ENCODE measurements at regions not wholly inside any gene's neighbourhood (a gene's known extent, or its start where the extent isn't known, plus 50 kb on each side); places are given as distances from the start of the nearest gene placed in this dataset.

DNA sequence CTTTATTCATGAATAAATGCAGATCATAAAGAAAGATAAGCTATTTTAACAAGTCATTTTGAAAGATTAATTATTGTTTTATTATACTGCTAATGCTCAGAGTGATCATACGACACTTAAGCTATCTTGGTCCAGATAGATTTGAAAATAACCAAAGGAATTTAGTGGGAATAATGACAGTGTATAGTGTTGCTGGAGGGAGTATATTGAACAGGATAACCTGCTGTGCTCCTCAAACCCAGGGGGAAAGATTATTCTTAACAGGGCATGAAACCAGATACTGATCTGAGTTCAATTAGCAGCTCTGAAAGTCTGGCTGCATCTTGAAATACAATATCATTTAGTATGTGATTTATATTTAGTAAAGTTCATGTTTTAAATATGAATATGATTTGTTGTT is 216.3 kb upstream of the ITGA4 start:
- no peak for TF ChIP-seq EZH2 (IDR thresholded peaks at IDR 0.05; ENCODE audit: borderline replicate concordance, low read depth, low read length, severe bottlenecking)
- TF ChIP-seq CTCF (IDR thresholded peaks at IDR 0.05; ENCODE audit: borderline replicate concordance, extremely low read depth, low read length, poor library complexity, severe bottlenecking) = no peak
- Histone ChIP-seq H3K36me3 (ENCODE audit: insufficient read depth, low read length) (no peaks in the 10 kb centered on the region), H3K27ac (ENCODE audit: low read length) (no peak overlapping the region), H3K4me1 (ENCODE audit: insufficient read depth, low read length) (peaks cover 17% of the 10 kb centered on the region), H3K4me3 (ENCODE audit: low read depth in 1 of 2, low read length in 2 of 2) (no peak overlapping the region), H3K79me2 (ENCODE audit: insufficient read depth, low read length) (no peaks in the 10 kb centered on the region), H3K9me3 (ENCODE audit: insufficient read depth, low read length, severe bottlenecking) (no peaks in the 10 kb centered on the region), H4K20me1 (ENCODE audit: insufficient read depth, low read length) (no peaks in the 10 kb centered on the region), H3K9ac (ENCODE audit: low read depth, low read length) (no peak overlapping the region), H3K4me2 (ENCODE audit: insufficient read depth, low read length) (no peak overlapping the region), H2AFZ (ENCODE audit: low read depth, low read length) (no peak overlapping the region), H3K27me3 (ENCODE audit: insufficient read depth, low read length, poor library complexity) (no peaks in the 10 kb centered on the region)
- DNase-seq (no peak), ATAC-seq (ENCODE audit: insufficient read depth, low read depth) (no peak)

DNA sequence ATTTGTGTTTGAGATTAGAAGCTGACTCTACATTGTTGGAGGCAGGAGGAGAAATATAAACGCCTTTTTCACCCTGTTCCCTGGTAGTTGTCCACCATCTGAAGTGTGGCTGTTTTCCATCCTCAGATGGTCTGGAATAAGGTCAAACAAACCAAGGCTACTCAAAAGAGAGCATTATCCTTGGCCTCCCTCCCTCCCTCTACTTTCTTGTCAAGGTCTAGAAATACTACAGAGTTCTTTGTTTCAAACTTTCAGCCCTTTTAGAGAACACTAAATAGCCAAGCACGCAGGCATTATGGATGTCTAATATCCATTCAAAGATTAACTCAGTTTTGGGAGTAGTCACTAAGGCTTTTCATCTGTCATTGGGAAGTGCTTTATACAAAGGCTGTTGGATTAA is 215.8 kb upstream of the ITGA4 start:
- H2AFZ ChIP-seq (ENCODE audit: low read depth, low read length) = no peak overlapping the region
- DNase-seq = no peak
- no peaks in the 10 kb centered on the region for H3K79me2 ChIP-seq (ENCODE audit: insufficient read depth, low read length)
- no peaks in the 10 kb centered on the region for H3K36me3 ChIP-seq (ENCODE audit: insufficient read depth, low read length)
- H3K9me3 ChIP-seq (ENCODE audit: insufficient read depth, low read length, severe bottlenecking) = no peaks in the 10 kb centered on the region
- peaks cover 17% of the 10 kb centered on the region for H3K4me1 ChIP-seq (ENCODE audit: insufficient read depth, low read length)
- H3K27me3 ChIP-seq (ENCODE audit: insufficient read depth, low read length, poor library complexity) = no peaks in the 10 kb centered on the region
- peak overlapping the region; percentile 29; the same call in 1 of the 2 replicates for H3K27ac ChIP-seq (ENCODE audit: low read length)
- TF ChIP-seq CTCF (IDR thresholded peaks at IDR 0.05; ENCODE audit: borderline replicate concordance, extremely low read depth, low read length, poor library complexity, severe bottlenecking) = no peak
- no peak for TF ChIP-seq EZH2 (IDR thresholded peaks at IDR 0.05; ENCODE audit: borderline replicate concordance, low read depth, low read length, severe bottlenecking)
- no peak overlapping the region for H3K9ac ChIP-seq (ENCODE audit: low read depth, low read length)
- no peak overlapping the region for H3K4me3 ChIP-seq (ENCODE audit: low read depth in 1 of 2, low read length in 2 of 2)
- peak; percentile 50; the same call in 1 of the 3 replicates for ATAC-seq (ENCODE audit: insufficient read depth, low read depth)
- H3K4me2 ChIP-seq (ENCODE audit: insufficient read depth, low read length) = no peak overlapping the region
- H4K20me1 ChIP-seq (ENCODE audit: insufficient read depth, low read length) = no peaks in the 10 kb centered on the region

DNA sequence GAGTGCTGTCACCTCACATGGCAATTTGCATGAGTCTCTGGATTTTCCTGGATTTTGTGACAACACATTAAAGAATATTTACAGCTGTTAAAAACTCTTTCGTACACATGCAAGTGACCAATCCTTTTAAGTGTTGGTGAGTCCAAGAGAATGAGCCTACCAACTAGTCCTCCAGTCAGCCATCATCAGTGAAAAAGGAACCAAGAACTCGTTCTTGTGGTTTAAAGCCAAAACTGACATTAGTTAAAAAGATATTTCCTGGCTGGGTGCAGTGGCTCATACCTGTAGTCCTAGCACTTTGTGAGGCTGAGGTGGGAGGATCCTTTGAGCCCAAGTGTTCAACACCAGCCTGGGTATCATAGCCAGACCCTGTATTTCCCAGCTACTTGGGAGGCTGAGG is 215.4 kb upstream of the ITGA4 start:
- H3K79me2 ChIP-seq (ENCODE audit: insufficient read depth, low read length) = no peaks in the 10 kb centered on the region
- no peaks in the 10 kb centered on the region for H4K20me1 ChIP-seq (ENCODE audit: insufficient read depth, low read length)
- no peak overlapping the region for H3K4me2 ChIP-seq (ENCODE audit: insufficient read depth, low read length)
- H3K27ac ChIP-seq (ENCODE audit: low read length) = 0 out of 2 replicates have a peak overlapping the region, but pooled peaks have one; percentile 6
- TF ChIP-seq EZH2 (IDR thresholded peaks at IDR 0.05; ENCODE audit: borderline replicate concordance, low read depth, low read length, severe bottlenecking) (no peak), CTCF (IDR thresholded peaks at IDR 0.05; ENCODE audit: borderline replicate concordance, extremely low read depth, low read length, poor library complexity, severe bottlenecking) (no peak)
- no peaks in the 10 kb centered on the region for H3K27me3 ChIP-seq (ENCODE audit: insufficient read depth, low read length, poor library complexity)
- H2AFZ ChIP-seq (ENCODE audit: low read depth, low read length) = no peak overlapping the region
- no peaks in the 10 kb centered on the region for H3K36me3 ChIP-seq (ENCODE audit: insufficient read depth, low read length)
- peak; percentile 36; the same call in 1 of the 3 replicates for ATAC-seq (ENCODE audit: insufficient read depth, low read depth)
- no peak overlapping the region for H3K4me3 ChIP-seq (ENCODE audit: low read depth in 1 of 2, low read length in 2 of 2)
- no peak for DNase-seq
- H3K9me3 ChIP-seq (ENCODE audit: insufficient read depth, low read length, severe bottlenecking) = no peaks in the 10 kb centered on the region
- H3K4me1 ChIP-seq (ENCODE audit: insufficient read depth, low read length) = peaks cover 17% of the 10 kb centered on the region
- H3K9ac ChIP-seq (ENCODE audit: low read depth, low read length) = no peak overlapping the region

- Histone ChIP-seq H3K36me3 (ENCODE audit: insufficient read depth, low read length) (no peaks in the 10 kb centered on the region), H3K9ac (ENCODE audit: low read depth, low read length) (no peak overlapping the region), H3K27me3 (ENCODE audit: insufficient read depth, low read length, poor library complexity) (no peaks in the 10 kb centered on the region), H3K4me1 (ENCODE audit: insufficient read depth, low read length) (peaks cover 17% of the 10 kb centered on the region), H3K4me2 (ENCODE audit: insufficient read depth, low read length) (no peak overlapping the region), H3K4me3 (ENCODE audit: low read depth in 1 of 2, low read length in 2 of 2) (no peak overlapping the region), H2AFZ (ENCODE audit: low read depth, low read length) (no peak overlapping the region), H3K9me3 (ENCODE audit: insufficient read depth, low read length, severe bottlenecking) (no peaks in the 10 kb centered on the region), H4K20me1 (ENCODE audit: insufficient read depth, low read length) (no peaks in the 10 kb centered on the region), H3K79me2 (ENCODE audit: insufficient read depth, low read length) (no peaks in the 10 kb centered on the region), H3K27ac (ENCODE audit: low read length) (no peak overlapping the region)
- TF ChIP-seq EZH2 (IDR thresholded peaks at IDR 0.05; ENCODE audit: borderline replicate concordance, low read depth, low read length, severe bottlenecking) (no peak), CTCF (IDR thresholded peaks at IDR 0.05; ENCODE audit: borderline replicate concordance, extremely low read depth, low read length, poor library complexity, severe bottlenecking) (no peak)
- ATAC-seq (ENCODE audit: insufficient read depth, low read depth) (no peak), DNase-seq (no peak)
Observed at GRCh38 chr2:181242262-181242661, 214.9 kb upstream of the ITGA4 start.
